ENCODE measurements at regions not wholly inside any gene's neighbourhood (a gene's known extent, or its start where the extent isn't known, plus 50 kb on each side); places are given as distances from the start of the nearest gene placed in this dataset.

DNA sequence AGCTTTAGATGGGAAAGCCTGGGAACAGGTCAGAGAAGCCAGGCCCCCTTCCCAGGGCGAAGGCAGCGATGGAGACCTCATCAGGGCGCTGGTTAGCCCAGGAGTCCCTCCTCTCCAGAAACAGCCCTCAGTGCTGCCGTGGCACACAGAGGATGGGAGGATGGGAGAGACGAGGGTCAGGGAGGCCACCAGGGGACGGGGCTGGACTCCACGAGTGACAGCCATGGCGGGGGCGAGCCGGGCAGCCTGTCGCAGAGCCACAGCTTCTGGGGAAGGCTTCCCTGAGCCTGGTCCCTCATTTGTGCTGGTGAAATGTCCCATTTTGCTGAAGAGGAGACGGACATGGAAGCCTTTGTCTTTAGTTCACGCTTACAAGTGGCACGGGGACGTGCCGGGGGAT is 1390.5 kb downstream of the TBC1D22A start:
- TF ChIP-seq, protein P1, sequence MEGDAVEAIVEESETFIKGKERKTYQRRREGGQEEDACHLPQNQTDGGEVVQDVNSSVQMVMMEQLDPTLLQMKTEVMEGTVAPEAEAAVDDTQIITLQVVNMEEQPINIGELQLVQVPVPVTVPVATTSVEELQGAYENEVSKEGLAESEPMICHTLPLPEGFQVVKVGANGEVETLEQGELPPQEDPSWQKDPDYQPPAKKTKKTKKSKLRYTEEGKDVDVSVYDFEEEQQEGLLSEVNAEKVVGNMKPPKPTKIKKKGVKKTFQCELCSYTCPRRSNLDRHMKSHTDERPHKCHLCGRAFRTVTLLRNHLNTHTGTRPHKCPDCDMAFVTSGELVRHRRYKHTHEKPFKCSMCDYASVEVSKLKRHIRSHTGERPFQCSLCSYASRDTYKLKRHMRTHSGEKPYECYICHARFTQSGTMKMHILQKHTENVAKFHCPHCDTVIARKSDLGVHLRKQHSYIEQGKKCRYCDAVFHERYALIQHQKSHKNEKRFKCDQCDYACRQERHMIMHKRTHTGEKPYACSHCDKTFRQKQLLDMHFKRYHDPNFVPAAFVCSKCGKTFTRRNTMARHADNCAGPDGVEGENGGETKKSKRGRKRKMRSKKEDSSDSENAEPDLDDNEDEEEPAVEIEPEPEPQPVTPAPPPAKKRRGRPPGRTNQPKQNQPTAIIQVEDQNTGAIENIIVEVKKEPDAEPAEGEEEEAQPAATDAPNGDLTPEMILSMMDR (IDR thresholded peaks at IDR 0.05) = no peak
- no peak for TF ChIP-seq EZH2 (IDR thresholded peaks at IDR 0.05; ENCODE audit: borderline replicate concordance, insufficient read depth, low read depth, low read length, poor library complexity, severe bottlenecking)
